ENCODE measurements at regions not wholly inside any gene's neighbourhood (a gene's known extent, or its start where the extent isn't known, plus 50 kb on each side); places are given as distances from the start of the nearest gene placed in this dataset.

- H3K4me1 Mint-ChIP-seq = peaks cover 13% of the 10 kb centered on the region
- TF ChIP-seq, protein P1, sequence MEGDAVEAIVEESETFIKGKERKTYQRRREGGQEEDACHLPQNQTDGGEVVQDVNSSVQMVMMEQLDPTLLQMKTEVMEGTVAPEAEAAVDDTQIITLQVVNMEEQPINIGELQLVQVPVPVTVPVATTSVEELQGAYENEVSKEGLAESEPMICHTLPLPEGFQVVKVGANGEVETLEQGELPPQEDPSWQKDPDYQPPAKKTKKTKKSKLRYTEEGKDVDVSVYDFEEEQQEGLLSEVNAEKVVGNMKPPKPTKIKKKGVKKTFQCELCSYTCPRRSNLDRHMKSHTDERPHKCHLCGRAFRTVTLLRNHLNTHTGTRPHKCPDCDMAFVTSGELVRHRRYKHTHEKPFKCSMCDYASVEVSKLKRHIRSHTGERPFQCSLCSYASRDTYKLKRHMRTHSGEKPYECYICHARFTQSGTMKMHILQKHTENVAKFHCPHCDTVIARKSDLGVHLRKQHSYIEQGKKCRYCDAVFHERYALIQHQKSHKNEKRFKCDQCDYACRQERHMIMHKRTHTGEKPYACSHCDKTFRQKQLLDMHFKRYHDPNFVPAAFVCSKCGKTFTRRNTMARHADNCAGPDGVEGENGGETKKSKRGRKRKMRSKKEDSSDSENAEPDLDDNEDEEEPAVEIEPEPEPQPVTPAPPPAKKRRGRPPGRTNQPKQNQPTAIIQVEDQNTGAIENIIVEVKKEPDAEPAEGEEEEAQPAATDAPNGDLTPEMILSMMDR (conservative IDR thresholded peaks at IDR 0.05) = no peak
- 92 to 95% methylated on average over 7 to 10 of the region's 10 CpGs for WGBS, 2 experiments (ENCODE audit: insufficient coverage in 1 of 2, insufficient read length in 1 of 2)
- H3K36me3 Mint-ChIP-seq (ENCODE audit: low read depth) = no peaks in the 10 kb centered on the region
- H3K4me3 Mint-ChIP-seq = no peak overlapping the region
- Histone ChIP-seq H3K36me3 (ENCODE audit: control insufficient read depth, insufficient read depth, low read length) (no peaks in the 10 kb centered on the region), H3K27me3 (ENCODE audit: control insufficient read depth, insufficient read depth, low read length, poor library complexity, severe bottlenecking) (no peaks in the 10 kb centered on the region), H3K4me1 (ENCODE audit: control insufficient read depth, insufficient read depth, low read length) (peaks cover 11% of the 10 kb centered on the region), H3K9ac (ENCODE audit: extremely low read depth, low read length, poor library complexity, severe bottlenecking) (no peak overlapping the region), H3K27ac (ENCODE audit: low read depth, low read length) (no peak overlapping the region), H3K9me3 (ENCODE audit: control insufficient read depth, low read length) (no peaks in the 10 kb centered on the region), H3K4me3 (ENCODE audit: low read length) (no peak overlapping the region)
- DNase-seq = no peak
- no peak overlapping the region for H3K27ac Mint-ChIP-seq
- H3K27me3 Mint-ChIP-seq (ENCODE audit: insufficient read depth) = no peaks in the 10 kb centered on the region
- peaks cover 6% of the 10 kb centered on the region for H3K9me3 Mint-ChIP-seq
These were observed 208.3 kb downstream of the BCL11B start for GRCh38 chr14:99063620-99064225.

DNA sequence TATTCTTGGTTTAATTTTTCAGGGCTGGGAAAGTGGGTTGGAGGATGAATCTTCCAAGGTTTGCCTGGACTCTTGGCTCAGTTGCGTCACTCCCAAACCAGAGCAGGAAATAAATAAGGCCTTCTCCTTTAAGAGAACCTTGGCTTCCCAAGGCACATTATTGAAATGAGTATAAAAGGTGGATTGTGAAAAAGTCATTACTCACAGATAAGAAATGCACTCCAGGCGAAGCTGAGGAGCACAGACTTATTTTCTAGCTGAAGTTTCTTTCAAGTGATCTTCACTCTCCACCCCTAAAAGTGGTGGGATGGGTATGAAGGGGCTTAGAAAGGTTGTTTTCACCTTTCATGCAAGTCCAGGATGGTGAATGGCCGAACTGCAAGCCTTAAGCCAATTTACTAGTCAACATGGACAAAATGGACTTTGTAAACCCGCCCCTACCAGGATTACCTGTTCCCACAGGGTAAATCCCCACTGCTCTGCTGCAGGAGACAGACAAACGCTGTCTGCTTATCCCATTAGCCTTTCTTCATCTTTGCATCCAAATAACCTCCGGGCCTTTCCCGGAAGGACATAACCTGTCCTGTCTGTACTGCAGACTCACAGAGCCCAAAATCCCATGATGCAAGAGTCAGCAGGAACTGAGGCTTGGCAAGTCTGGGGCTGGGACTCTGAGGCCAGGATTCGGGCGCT lies 207.6 kb downstream of the BCL11B start:
- WGBS, 2 experiments (ENCODE audit: insufficient coverage in 1 of 2, insufficient read length in 1 of 2) = 80 to 84% methylated on average over 6 to 9 of the region's 9 CpGs
- no peak overlapping the region for H3K4me3 Mint-ChIP-seq
- no peak overlapping the region for H3K27ac Mint-ChIP-seq
- Histone ChIP-seq H3K27me3 (ENCODE audit: control insufficient read depth, insufficient read depth, low read length, poor library complexity, severe bottlenecking) (no peaks in the 10 kb centered on the region), H3K9me3 (ENCODE audit: control insufficient read depth, low read length) (no peaks in the 10 kb centered on the region), H3K27ac (ENCODE audit: low read depth, low read length) (no peak overlapping the region), H3K36me3 (ENCODE audit: control insufficient read depth, insufficient read depth, low read length) (no peaks in the 10 kb centered on the region), H3K4me3 (ENCODE audit: low read length) (no peak overlapping the region), H3K4me1 (ENCODE audit: control insufficient read depth, insufficient read depth, low read length) (peaks cover 11% of the 10 kb centered on the region), H3K9ac (ENCODE audit: extremely low read depth, low read length, poor library complexity, severe bottlenecking) (peak overlapping the region; percentile 20)
- no peak for DNase-seq
- H3K36me3 Mint-ChIP-seq (ENCODE audit: low read depth) = no peaks in the 10 kb centered on the region
- peaks cover 7% of the 10 kb centered on the region for H3K9me3 Mint-ChIP-seq
- peaks cover 13% of the 10 kb centered on the region for H3K4me1 Mint-ChIP-seq
- H3K27me3 Mint-ChIP-seq (ENCODE audit: insufficient read depth) = no peaks in the 10 kb centered on the region
- TF ChIP-seq, protein P1 (conservative IDR thresholded peaks at IDR 0.05) = no peak

DNA sequence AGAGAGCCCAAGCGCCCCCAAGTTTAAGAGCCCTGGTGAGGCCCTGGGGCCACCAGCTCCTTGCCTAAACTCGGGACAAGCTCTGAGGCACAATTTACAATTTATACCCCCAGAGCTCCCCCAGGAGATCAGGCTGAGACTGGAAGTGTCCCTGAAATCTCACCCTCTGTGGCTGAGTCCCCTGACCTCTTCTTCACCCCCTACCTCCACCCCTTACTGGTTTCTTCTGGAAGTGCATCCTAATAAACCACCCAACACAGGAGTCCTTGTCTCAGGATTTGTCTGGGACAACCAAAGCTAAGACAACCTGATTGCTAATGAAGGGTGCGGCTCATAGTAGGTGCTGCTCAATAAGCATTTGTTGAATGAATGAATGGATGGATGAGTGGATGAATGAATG lies 206.4 kb downstream of the BCL11B start:
- Histone ChIP-seq H3K9ac (ENCODE audit: extremely low read depth, low read length, poor library complexity, severe bottlenecking) (no peak overlapping the region), H3K27ac (ENCODE audit: low read depth, low read length) (no peak overlapping the region), H3K4me1 (ENCODE audit: control insufficient read depth, insufficient read depth, low read length) (peaks cover 11% of the 10 kb centered on the region), H3K36me3 (ENCODE audit: control insufficient read depth, insufficient read depth, low read length) (no peaks in the 10 kb centered on the region), H3K4me3 (ENCODE audit: low read length) (no peak overlapping the region), H3K27me3 (ENCODE audit: control insufficient read depth, insufficient read depth, low read length, poor library complexity, severe bottlenecking) (no peaks in the 10 kb centered on the region), H3K9me3 (ENCODE audit: control insufficient read depth, low read length) (no peaks in the 10 kb centered on the region)
- 95 to 96% methylated on average over 3 of the region's 3 CpGs for WGBS, 2 experiments (ENCODE audit: insufficient coverage in 1 of 2, insufficient read length in 1 of 2)
- Mint-ChIP-seq H3K4me1 (peaks cover 13% of the 10 kb centered on the region), H3K9me3 (peaks cover 9% of the 10 kb centered on the region), H3K27ac (no peak overlapping the region), H3K4me3 (no peak overlapping the region), H3K36me3 (ENCODE audit: low read depth) (no peaks in the 10 kb centered on the region), H3K27me3 (ENCODE audit: insufficient read depth) (no peaks in the 10 kb centered on the region)
- no peak for DNase-seq
- TF ChIP-seq, protein P1 (conservative IDR thresholded peaks at IDR 0.05) = peak; percentile 55

Measured in endodermal cell (in vitro differentiated cells).